CD4-positive, alpha-beta T cell treated with Interleukin-17A for 4 hours (primary cell): ENCODE measurements at regions not wholly inside any gene's neighbourhood (a gene's known extent, or its start where the extent isn't known, plus 50 kb on each side); places are given as distances from the start of the nearest gene placed in this dataset.

Experiments
- DNase-seq: peaks from one replicate; pipeline ENCODE4 v3.0.0-alpha.2; 2020; ENCODE audit warnings: mixed read lengths

- no peak for DNase-seq
Measured at GRCh38 chr13:80284290-80284689, 56.6 kb downstream of the SPRY2 start.

- no peak for DNase-seq
Measured at GRCh38 chr13:80278706-80279105, 62.2 kb downstream of the SPRY2 start.

GRCh38 chr13:80276371-80277289 lies 64.3 kb downstream of the SPRY2 start:
- DNase-seq: no peak

- DNase-seq: no peak
Measured at GRCh38 chr13:80274643-80275042, 66.3 kb downstream of the SPRY2 start.

GRCh38 chr13:80273718-80274117 lies 67.2 kb downstream of the SPRY2 start:
- no peak for DNase-seq

GRCh38 chr13:80265348-80265747 lies 75.6 kb downstream of the SPRY2 start:
- no peak for DNase-seq

GRCh38 chr13:80263745-80264513 lies 77.0 kb downstream of the SPRY2 start:
- DNase-seq: no peak

- no peak for DNase-seq
Measured at GRCh38 chr13:80262051-80262695, 78.8 kb downstream of the SPRY2 start.

- DNase-seq: no peak
Measured at GRCh38 chr13:80259159-80259558, 81.8 kb downstream of the SPRY2 start.

GRCh38 chr13:80256352-80256932 lies 84.5 kb downstream of the SPRY2 start:
- no peak for DNase-seq

GRCh38 chr13:80255946-80256345 lies 85.0 kb downstream of the SPRY2 start:
- DNase-seq: no peak

- DNase-seq: no peak
Measured at GRCh38 chr13:80251403-80251802, 89.5 kb downstream of the SPRY2 start.

GRCh38 chr13:80250213-80250810 lies 90.6 kb downstream of the SPRY2 start:
- no peak for DNase-seq

- DNase-seq: no peak
Measured at GRCh38 chr13:80249516-80250212, 91.3 kb downstream of the SPRY2 start.

GRCh38 chr13:80245162-80245733 lies 95.7 kb downstream of the SPRY2 start:
- DNase-seq: no peak

GRCh38 chr13:80244574-80244973 lies 96.4 kb downstream of the SPRY2 start:
- no peak for DNase-seq

- no peak for DNase-seq
Measured at GRCh38 chr13:80242728-80243427, 98.0 kb downstream of the SPRY2 start.

GRCh38 chr13:80239571-80240255 lies 101.2 kb downstream of the SPRY2 start:
- DNase-seq: no peak

GRCh38 chr13:80239116-80239515 lies 101.8 kb downstream of the SPRY2 start:
- no peak for DNase-seq

GRCh38 chr13:80237646-80238045 lies 103.3 kb downstream of the SPRY2 start:
- DNase-seq: no peak

- DNase-seq: no peak
Measured at GRCh38 chr13:80235967-80236302, 105.0 kb downstream of the SPRY2 start.
